Subcutaneous abdominal adipose tissue (tissue), 5 donors: ENCODE measurements at regions not wholly inside any gene's neighbourhood (a gene's known extent, or its start where the extent isn't known, plus 50 kb on each side); places are given as distances from the start of the nearest gene placed in this dataset.
"Not testable (repeated sequence)": the region's sequence is repeated elsewhere in the genome, so short reads cannot be mapped to it uniquely, and the experiment has no call there.

Experiments used
- H3K27ac ChIP-seq: one replicate; pipeline ENCODE4 v1.7.0; 2013; ENCODE audit warnings: low read depth, mild to moderate bottlenecking, inconsistent platforms, low read length, moderate library complexity
- H3K27me3 ChIP-seq, 5 donors: one replicate each; pipeline ENCODE4 v1.7.0; 2013; ENCODE audit warnings: low read length in 5 of 5, inconsistent platforms in 1 of 5; ENCODE audit not compliant: control insufficient read depth in 5 of 5, insufficient read depth in 4 of 5
- H3K36me3 ChIP-seq, 5 donors: one replicate each; pipeline ENCODE4 v1.7.0; 2013; ENCODE audit warnings: low read length in 5 of 5; ENCODE audit not compliant: control insufficient read depth in 5 of 5, insufficient read depth in 5 of 5
- H3K4me1 ChIP-seq, 5 donors: one replicate each; pipeline ENCODE4 v1.7.0; 2013; ENCODE audit warnings: low read length in 5 of 5, mild to moderate bottlenecking in 3 of 5, moderate library complexity in 1 of 5; ENCODE audit not compliant: control insufficient read depth in 5 of 5, insufficient read depth in 5 of 5
- H3K4me3 ChIP-seq, 5 donors: one replicate each; pipeline ENCODE4 v1.7.0; 2013; ENCODE audit warnings: low read length in 5 of 5, low read depth in 1 of 5
- H3K9ac ChIP-seq, 5 donors: one replicate each; pipeline ENCODE4 v1.7.0; 2013; ENCODE audit warnings: low read length in 5 of 5, mild to moderate bottlenecking in 4 of 5, moderate library complexity in 3 of 5
- H3K9me3 ChIP-seq, 5 donors: one replicate each; pipeline ENCODE4 v1.7.0; 2013; ENCODE audit warnings: low read length in 5 of 5; ENCODE audit not compliant: control insufficient read depth in 5 of 5
- donor health status: healthy.
- donor health status: healthy.
- donor health status: healthy.
- donor health status: healthy.
- donor health status: healthy.

DNA sequence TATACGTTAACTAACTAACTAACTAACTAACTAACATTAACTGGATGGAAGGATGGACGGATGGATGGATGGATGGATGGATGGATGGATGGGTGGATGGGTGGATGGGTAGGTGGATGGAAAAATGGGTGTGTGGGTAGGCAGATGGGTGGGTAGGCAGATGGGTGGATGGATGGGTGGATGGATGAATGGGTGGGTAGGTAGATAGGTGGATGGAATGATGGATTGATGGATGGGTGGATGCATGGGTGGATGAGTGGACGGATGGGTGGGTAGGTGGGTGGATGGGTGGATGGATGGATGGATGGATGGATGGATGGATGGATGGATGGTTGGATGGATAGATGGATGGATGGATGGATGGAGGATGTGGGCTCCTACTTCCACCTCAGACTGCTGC, 314.0 kb downstream of the INHBA start:
- H3K27me3 ChIP-seq, H3K4me3 ChIP-seq, H3K27ac ChIP-seq, H3K4me1 ChIP-seq, H3K9me3 ChIP-seq, H3K9ac ChIP-seq, H3K36me3 ChIP-seq: not testable (repeated sequence)

DNA sequence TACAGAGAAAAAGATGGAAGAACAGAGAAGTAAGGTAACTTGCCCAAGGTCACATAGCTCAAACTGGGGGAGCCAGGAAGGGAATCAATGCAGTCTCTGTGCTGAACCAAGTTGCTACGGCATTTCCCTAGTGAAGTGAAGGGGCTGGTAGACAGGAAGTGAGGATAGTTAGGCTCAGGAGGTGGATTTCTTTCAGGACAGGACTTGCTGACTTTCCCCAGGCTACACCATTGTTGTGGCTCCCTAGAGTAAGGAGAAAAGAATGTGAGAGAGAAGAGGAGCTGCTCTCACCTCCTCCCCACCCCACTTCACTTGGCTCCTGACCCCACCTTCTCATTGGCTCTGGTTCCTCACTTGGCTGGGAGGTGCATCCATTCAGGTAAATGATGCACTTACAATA, 316.9 kb downstream of the INHBA start:
- Histone ChIP-seq H3K27me3 (no peaks in the 10 kb centered on the region), H3K4me1 (no peaks in the 10 kb centered on the region), H3K36me3 (no peaks in the 10 kb centered on the region), H3K9ac (no peak overlapping the region), H3K4me3 (no peak overlapping the region), H3K9me3 (no peaks in the 10 kb centered on the region), H3K27ac (no peak overlapping the region)

DNA sequence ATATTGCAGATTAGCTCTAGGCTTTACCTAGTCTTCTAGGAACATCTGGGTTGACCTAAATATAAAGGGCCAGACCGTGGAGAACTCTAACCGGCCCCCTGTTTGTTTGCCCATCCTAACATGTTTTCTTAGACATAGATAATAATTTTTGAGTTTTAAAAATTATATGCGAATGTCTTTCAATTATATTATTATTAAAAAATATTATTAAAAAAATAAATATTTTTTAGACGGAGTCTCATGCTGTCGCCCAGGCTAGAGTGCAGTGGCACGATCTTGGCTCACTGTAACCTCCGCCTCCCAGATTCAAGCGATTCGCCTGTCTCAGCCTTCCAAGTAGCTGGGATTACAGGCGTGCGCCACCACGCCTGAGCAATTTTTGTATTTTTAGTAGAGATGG, 318.5 kb downstream of the INHBA start:
- no peaks in the 10 kb centered on the region for H3K9me3 ChIP-seq
- no peaks in the 10 kb centered on the region for H3K27me3 ChIP-seq
- no peaks in the 10 kb centered on the region for H3K4me1 ChIP-seq

DNA sequence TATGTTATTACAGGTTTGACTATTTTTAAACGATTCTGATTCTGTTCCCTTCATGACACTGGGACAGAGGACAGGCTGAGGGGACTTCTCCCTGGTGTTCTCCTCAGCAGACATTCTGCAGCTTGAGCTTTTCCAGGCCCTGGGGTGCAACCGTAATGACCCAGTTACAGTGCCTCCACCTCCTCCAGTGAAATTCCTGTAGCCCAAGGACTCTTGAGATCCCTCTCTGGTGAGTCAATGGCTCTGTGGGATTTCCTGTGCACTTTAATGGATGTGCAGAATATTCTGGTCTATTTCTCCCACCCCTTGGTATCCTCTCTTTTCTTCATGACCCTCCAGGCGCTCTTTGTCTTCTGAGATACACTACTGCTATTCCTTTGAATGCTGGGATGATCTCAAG, 319.3 kb downstream of the INHBA start:
- no peak overlapping the region for H3K4me3 ChIP-seq
- H3K36me3 ChIP-seq, result no peaks in the 10 kb centered on the region
- no peaks in the 10 kb centered on the region for H3K9me3 ChIP-seq
- H3K27me3 ChIP-seq, result no peaks in the 10 kb centered on the region
- H3K9ac ChIP-seq, result no peak overlapping the region
- H3K27ac ChIP-seq, result no peak overlapping the region
- H3K4me1 ChIP-seq, result no peaks in the 10 kb centered on the region

More for the DNA sequence above, 318.5 kb downstream of the INHBA start:
- H3K27ac ChIP-seq, result no peak overlapping the region
- no peaks in the 10 kb centered on the region for H3K36me3 ChIP-seq
- no peak overlapping the region for H3K9ac ChIP-seq
- H3K4me3 ChIP-seq, result no peak overlapping the region

GRCh38 chr7:41378156-41378555, 324.7 kb downstream of the INHBA start:
- no peak overlapping the region for H3K9ac ChIP-seq
- H3K27ac ChIP-seq, result no peak overlapping the region
- H3K36me3 ChIP-seq, result no peaks in the 10 kb centered on the region
- no peaks in the 10 kb centered on the region for H3K4me1 ChIP-seq
- no peaks in the 10 kb centered on the region for H3K9me3 ChIP-seq
- no peaks in the 10 kb centered on the region for H3K27me3 ChIP-seq
- no peak overlapping the region for H3K4me3 ChIP-seq

DNA sequence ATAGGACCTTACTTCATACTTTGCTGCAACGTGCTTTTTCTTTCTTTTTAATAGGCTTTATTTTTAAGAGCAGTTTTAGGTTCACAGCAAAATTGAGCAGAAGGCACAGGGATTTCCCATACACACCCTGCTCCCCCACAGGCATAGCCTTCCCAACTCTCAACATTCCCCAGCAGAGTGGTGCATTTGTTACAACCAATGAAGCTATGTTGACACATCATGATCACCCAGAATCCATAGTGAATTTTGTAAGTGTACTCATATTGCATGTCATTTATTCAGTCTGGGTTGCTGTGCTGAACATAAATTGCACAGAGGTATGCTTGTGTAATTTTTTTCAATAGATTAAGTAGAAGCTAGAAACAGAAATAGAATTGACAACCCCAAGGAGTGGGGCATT, 327.3 kb downstream of the INHBA start:
- Histone ChIP-seq H3K4me1 (no peaks in the 10 kb centered on the region), H3K9me3 (peaks cover 0 to 3% (median 0%) of the 10 kb centered on the region in 5 donors), H3K9ac (no peak overlapping the region), H3K4me3 (no peak overlapping the region), H3K36me3 (no peaks in the 10 kb centered on the region), H3K27me3 (no peaks in the 10 kb centered on the region), H3K27ac (no peak overlapping the region)

DNA sequence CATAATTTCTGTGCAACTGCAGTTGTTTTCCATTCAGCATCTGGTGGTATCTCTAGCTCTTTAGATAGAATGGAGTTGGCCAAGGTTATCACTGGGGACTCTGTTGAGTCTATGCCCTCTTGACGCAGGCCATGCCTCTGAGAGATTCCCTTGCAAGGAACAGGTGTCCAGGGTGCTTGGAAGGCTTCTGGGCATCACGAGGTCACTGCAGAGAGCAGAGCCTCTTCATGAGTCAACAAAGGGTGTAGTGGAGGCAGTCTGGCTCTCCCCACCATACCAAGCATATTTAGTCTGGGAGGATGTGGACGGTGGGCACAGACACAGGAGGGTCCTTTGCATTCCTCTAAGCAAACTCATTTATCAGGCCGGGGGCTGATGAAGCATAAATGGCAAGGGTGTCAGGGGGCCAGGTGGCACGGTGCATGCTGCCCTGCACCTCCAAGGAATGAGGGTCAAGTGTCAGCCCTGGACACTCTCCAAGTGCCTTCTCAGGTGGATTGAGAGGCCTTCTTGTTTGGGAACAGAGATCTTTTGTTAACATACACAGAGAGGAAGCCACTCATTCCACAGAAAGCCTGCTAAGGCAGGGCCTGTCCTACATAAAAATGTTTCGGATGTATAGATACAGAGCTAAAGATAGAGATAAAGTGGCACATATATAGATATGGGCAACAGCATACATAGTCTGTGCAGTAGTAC, 328.6 kb downstream of the INHBA start:
- Histone ChIP-seq H3K9ac (no peak overlapping the region), H3K27ac (no peak overlapping the region), H3K36me3 (no peaks in the 10 kb centered on the region), H3K4me3 (no peak overlapping the region), H3K9me3 (peaks cover 0 to 3% (median 0%) of the 10 kb centered on the region in 5 donors), H3K27me3 (no peaks in the 10 kb centered on the region), H3K4me1 (no peaks in the 10 kb centered on the region)

- H3K4me1 ChIP-seq, result no peaks in the 10 kb centered on the region
- no peak overlapping the region for H3K4me3 ChIP-seq
- H3K9ac ChIP-seq, result no peak overlapping the region
- peaks cover 0 to 3% (median 0%) of the 10 kb centered on the region in 5 donors for H3K9me3 ChIP-seq
- no peaks in the 10 kb centered on the region for H3K27me3 ChIP-seq
- no peaks in the 10 kb centered on the region for H3K36me3 ChIP-seq
- no peak overlapping the region for H3K27ac ChIP-seq
Measured at GRCh38 chr7:41367967-41368882, 334.7 kb downstream of the INHBA start.

DNA sequence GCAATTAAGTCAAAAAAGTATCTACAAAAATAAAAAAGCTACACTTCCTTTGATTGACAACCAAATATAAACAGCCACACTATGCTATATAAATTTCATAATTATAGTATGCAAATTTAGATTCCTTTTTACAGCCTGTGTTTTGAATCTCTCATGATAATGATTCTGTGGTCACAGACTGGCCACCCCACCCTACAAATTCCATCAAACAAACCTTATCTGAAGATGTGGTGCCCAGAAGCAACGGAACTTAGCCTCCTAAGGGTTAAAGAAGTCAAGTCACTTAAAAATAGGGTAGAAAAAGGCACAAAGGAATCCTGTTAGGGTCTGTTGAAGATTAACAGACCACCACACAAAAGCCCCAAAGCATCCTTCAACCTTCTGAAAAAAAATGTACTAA, 351.8 kb downstream of the INHBA start:
- no peaks in the 10 kb centered on the region for H3K36me3 ChIP-seq
- peaks cover 0 to 5% (median 0%) of the 10 kb centered on the region in 5 donors for H3K4me1 ChIP-seq
- no peak overlapping the region for H3K27ac ChIP-seq
- H3K27me3 ChIP-seq, result no peaks in the 10 kb centered on the region
- H3K9ac ChIP-seq, result no peak overlapping the region
- no peak overlapping the region for H3K4me3 ChIP-seq
- no peaks in the 10 kb centered on the region for H3K9me3 ChIP-seq

- no peak overlapping the region for H3K9ac ChIP-seq
- H3K4me1 ChIP-seq, result peaks cover 0 to 5% (median 0%) of the 10 kb centered on the region in 5 donors
- H3K27me3 ChIP-seq, result no peaks in the 10 kb centered on the region
- no peaks in the 10 kb centered on the region for H3K36me3 ChIP-seq
- no peak overlapping the region for H3K27ac ChIP-seq
- H3K9me3 ChIP-seq, result no peaks in the 10 kb centered on the region
- H3K4me3 ChIP-seq, result no peak overlapping the region
Measured at GRCh38 chr7:41346878-41347277, 356.0 kb downstream of the INHBA start.
